Bronchial epithelial cell (primary cell): ENCODE measurements at regions not wholly inside any gene's neighbourhood (a gene's known extent, or its start where the extent isn't known, plus 50 kb on each side); places are given as distances from the start of the nearest gene placed in this dataset.

ENCODE experiments used
- DNase-seq: peaks from one replicate; pipeline ENCODE4 v3.0.0-alpha.2; 2010; ENCODE audit warnings: low read depth
- FAIRE-seq: peaks from 2 replicates; lab custom pipeline; 2011; peaks lifted over from hg19 to GRCh38; lab: Jason Lieb, UNC
- H3K27me3 ChIP-seq: 2 replicates; pipeline ENCODE4 v1.5.1; 2011; ENCODE audit warnings: low read length; ENCODE audit not compliant: control insufficient read depth, insufficient read depth
- H3K36me3 ChIP-seq: 2 replicates; pipeline ENCODE4 v1.5.1; 2011; ENCODE audit warnings: low read length; ENCODE audit not compliant: control insufficient read depth, insufficient read depth
- H3K4me3 ChIP-seq: 2 replicates; pipeline ENCODE4 v1.5.1; 2011; ENCODE audit warnings: mild to moderate bottlenecking, low read depth, low read length, control low read depth
- TF ChIP-seq, protein P1 (sequence below): IDR thresholded peaks from 2 replicates; pipeline ENCODE4 v1.5.1; 2011; ENCODE audit warnings: mild to moderate bottlenecking, moderate library complexity, low read length, control low read depth, inconsistent platforms; ENCODE audit not compliant: insufficient read depth, severe bottlenecking

DNA sequence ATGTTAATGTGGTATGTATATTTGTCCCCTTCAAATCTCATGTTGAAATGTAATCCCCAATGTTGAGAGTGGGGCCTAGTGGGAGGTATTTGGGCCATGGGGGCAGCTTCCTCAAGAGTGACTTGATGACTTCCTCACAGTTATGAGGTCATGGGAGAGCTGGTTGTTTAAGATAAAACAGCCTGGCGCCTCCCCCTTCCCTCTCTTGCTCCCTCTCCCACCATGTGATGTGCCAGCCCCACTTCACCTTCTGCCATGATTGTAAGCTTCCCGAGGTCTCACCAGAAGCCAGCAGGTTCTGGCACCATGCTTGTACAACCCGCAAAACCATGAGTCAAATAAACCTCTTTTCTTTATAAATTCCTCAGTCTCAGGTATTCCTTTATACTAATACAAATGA lies 258.3 kb upstream of the POU3F3 start:
- no peaks in the 10 kb centered on the region for H3K36me3 ChIP-seq
- H3K4me3 ChIP-seq = no peak overlapping the region
- DNase-seq = no peak
- TF ChIP-seq, protein P1, sequence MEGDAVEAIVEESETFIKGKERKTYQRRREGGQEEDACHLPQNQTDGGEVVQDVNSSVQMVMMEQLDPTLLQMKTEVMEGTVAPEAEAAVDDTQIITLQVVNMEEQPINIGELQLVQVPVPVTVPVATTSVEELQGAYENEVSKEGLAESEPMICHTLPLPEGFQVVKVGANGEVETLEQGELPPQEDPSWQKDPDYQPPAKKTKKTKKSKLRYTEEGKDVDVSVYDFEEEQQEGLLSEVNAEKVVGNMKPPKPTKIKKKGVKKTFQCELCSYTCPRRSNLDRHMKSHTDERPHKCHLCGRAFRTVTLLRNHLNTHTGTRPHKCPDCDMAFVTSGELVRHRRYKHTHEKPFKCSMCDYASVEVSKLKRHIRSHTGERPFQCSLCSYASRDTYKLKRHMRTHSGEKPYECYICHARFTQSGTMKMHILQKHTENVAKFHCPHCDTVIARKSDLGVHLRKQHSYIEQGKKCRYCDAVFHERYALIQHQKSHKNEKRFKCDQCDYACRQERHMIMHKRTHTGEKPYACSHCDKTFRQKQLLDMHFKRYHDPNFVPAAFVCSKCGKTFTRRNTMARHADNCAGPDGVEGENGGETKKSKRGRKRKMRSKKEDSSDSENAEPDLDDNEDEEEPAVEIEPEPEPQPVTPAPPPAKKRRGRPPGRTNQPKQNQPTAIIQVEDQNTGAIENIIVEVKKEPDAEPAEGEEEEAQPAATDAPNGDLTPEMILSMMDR = no peak
- no peaks in the 10 kb centered on the region for H3K27me3 ChIP-seq
- no peak for FAIRE-seq

DNA sequence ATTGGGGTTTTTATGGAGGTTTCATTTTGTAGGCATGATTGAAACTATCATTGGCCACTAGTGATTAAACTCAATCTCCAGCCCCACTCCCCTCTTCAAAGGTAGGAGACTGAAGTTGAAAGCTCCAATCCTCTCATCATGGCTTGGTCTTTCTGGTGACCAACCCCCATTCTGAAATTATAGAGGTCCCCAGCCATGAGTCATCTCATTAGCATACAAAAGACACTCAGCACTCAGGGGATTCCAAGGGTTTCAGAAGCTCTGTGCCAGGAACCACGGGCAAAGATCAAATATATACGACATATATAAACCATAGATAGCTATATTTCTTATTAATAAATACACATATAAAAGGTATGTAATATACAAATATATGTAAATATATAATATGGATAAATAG lies 256.0 kb upstream of the POU3F3 start:
- FAIRE-seq = no peak
- TF ChIP-seq, protein P1 = no peak
- no peak for DNase-seq

DNA sequence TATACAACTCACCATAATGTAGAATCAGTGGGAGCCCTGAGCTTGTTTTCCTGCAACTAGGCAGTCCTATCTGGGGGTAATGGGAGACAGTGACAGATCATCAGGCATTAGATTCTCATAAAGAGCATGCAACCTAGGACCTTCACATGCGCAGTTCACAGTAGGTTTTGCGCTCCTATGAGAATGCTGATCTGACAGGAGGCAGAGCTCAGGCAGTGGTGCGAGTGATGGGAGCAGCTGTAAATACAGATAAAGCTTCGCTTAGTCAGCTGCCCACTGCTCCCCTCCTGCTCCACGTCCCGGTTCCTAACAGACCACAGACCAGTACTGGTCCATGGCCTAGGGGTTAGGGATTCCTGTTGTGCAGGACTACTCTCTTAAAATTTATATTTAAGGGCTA lies 255.3 kb upstream of the POU3F3 start:
- FAIRE-seq (no peak), DNase-seq (no peak)
- H3K27me3 ChIP-seq = no peaks in the 10 kb centered on the region

More for the DNA sequence above, 256.0 kb upstream of the POU3F3 start:
- Histone ChIP-seq H3K27me3 (no peaks in the 10 kb centered on the region), H3K36me3 (no peaks in the 10 kb centered on the region), H3K4me3 (no peak overlapping the region)

DNA sequence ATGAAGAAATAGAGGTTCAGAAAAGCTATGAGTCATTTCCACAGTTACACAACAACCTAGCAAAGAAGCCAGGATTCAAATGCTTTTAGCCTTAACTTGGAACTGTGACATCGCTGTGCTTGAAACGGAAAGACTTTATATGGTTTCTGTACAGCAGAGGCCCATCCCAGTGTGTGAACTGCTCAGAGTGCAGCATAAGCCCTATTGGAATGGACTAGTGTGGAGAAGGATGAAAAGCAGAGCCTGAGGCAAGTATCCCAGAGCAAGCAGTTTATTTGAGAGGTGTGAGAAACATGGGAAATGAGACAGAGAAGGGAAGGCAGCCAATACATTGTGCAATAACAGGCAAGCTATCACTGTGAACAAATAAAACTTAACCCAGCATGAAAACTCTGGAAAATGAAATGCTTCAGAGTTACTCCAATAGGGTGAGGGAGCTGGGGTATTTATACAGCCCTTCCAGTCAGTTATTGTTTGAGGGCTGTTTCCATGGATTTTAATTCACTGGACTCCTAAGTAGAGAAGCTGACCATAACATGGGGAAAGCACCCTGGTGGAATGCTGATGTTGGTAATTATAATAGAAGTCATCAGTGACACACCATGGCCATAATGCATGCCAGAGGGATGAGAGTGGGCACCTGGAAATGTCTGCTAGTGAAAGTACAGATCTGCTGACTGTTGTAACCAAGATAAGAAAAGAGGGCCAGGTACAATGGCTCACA lies 254.0 kb upstream of the POU3F3 start:
- Histone ChIP-seq H3K36me3 (no peaks in the 10 kb centered on the region), H3K27me3 (no peaks in the 10 kb centered on the region), H3K4me3 (no peak overlapping the region)
- DNase-seq = peak; percentile 73
- TF ChIP-seq, protein P1 = no peak
- FAIRE-seq = no peak

More for the DNA sequence above, 255.3 kb upstream of the POU3F3 start:
- Histone ChIP-seq H3K4me3 (no peak overlapping the region), H3K36me3 (no peaks in the 10 kb centered on the region)
- TF ChIP-seq, protein P1 = no peak

DNA sequence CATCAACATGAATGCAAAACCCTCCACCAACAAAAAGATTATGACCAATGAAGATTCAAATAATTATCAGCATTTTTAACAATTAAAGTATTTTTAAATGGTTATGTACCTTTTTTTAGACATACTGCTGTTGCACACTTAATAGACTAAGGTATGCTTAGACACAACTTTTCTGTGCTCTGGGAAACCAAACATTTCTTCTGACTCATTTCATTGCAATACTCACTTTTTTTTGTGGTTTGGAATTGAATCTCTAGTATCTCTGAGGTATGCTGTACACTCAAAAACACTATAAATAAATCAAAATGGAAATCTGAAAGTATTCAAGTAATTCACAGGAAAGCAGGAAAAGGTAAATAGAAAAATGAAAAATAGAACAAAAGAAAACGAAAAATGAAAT lies 247.9 kb upstream of the POU3F3 start:
- Histone ChIP-seq H3K27me3 (no peaks in the 10 kb centered on the region), H3K4me3 (no peak overlapping the region), H3K36me3 (no peaks in the 10 kb centered on the region)
- FAIRE-seq (no peak), DNase-seq (no peak)
- TF ChIP-seq, protein P1 = no peak

DNA sequence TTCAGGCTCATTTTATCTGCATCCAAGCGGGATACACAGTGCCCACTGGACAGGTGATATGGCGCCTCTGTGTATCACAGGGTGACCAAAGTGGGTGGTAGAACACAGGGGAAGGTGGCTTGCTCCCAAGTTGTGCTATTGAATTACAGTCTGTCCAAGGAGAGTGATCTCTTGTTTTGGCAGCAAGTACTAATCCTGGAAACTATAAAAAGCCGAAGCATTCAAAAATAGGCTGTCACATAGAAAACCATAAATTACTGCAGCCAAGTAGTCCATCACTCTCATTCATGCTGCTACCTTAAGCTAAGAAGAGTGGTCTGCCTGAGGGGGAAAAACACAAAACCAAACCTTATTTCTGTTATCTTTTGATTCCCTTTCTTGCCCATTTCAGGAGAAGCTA lies 237.1 kb upstream of the POU3F3 start:
- no peak overlapping the region for H3K4me3 ChIP-seq
- H3K27me3 ChIP-seq = no peaks in the 10 kb centered on the region
- H3K36me3 ChIP-seq = no peaks in the 10 kb centered on the region
- TF ChIP-seq, protein P1 = no peak
- DNase-seq = no peak
- no peak for FAIRE-seq
